GM18505 (cell line): ENCODE measurements at regions not wholly inside any gene's neighbourhood (a gene's known extent, or its start where the extent isn't known, plus 50 kb on each side); places are given as distances from the start of the nearest gene placed in this dataset.
A peak's percentile ranks its signal among the peaks of the same experiment; 100 is the strongest.

Experiments used
- ATAC-seq: cut with Tn5 transposase; IDR thresholded peaks from one replicate; pipeline ENCODE4 v1.9.1; 2021; ENCODE audit not compliant: unreplicated experiment
- POLR2A ChIP-seq: IDR thresholded peaks from 4 replicates; pipeline ENCODE4 v1.6.1; 2011; ENCODE audit warnings: borderline replicate concordance; ENCODE audit not compliant: insufficient read depth, insufficient read length; ENCODE audit errors: extremely low read depth

GRCh38 chr3:159805411-159805772, 183.2 kb upstream of the IL12A start:
- ATAC-seq: peak; percentile 11
- TF ChIP-seq POLR2A: no peak

GRCh38 chr3:159806412-159806811, 182.2 kb upstream of the IL12A start:
- no peak for TF ChIP-seq POLR2A
- ATAC-seq: no peak

- no peak for TF ChIP-seq POLR2A
- ATAC-seq: no peak
Observed at GRCh38 chr3:159807137-159808040, 181.2 kb upstream of the IL12A start.

- no peak for TF ChIP-seq POLR2A
- no peak for ATAC-seq
Observed at GRCh38 chr3:159813822-159814531, 174.7 kb upstream of the IL12A start.

GRCh38 chr3:159816512-159816911, 172.1 kb upstream of the IL12A start:
- no peak for TF ChIP-seq POLR2A
- no peak for ATAC-seq

GRCh38 chr3:159817126-159817525, 171.5 kb upstream of the IL12A start:
- no peak for ATAC-seq
- no peak for TF ChIP-seq POLR2A

- no peak for ATAC-seq
- TF ChIP-seq POLR2A: no peak
Observed at GRCh38 chr3:159817571-159817970, 171.1 kb upstream of the IL12A start.

GRCh38 chr3:159818399-159818798, 170.2 kb upstream of the IL12A start:
- ATAC-seq: no peak
- no peak for TF ChIP-seq POLR2A

GRCh38 chr3:159818997-159819500, 169.6 kb upstream of the IL12A start:
- ATAC-seq: no peak
- no peak for TF ChIP-seq POLR2A

GRCh38 chr3:159819676-159820075, 169.0 kb upstream of the IL12A start:
- no peak for TF ChIP-seq POLR2A
- ATAC-seq: no peak

- ATAC-seq: no peak
- TF ChIP-seq POLR2A: no peak
Observed at GRCh38 chr3:159821110-159821509, 167.5 kb upstream of the IL12A start.

- no peak for TF ChIP-seq POLR2A
- ATAC-seq: no peak
Observed at GRCh38 chr3:159821736-159822135, 166.9 kb upstream of the IL12A start.

GRCh38 chr3:159823780-159824179, 164.9 kb upstream of the IL12A start:
- ATAC-seq: no peak
- no peak for TF ChIP-seq POLR2A

- no peak for ATAC-seq
- no peak for TF ChIP-seq POLR2A
Observed at GRCh38 chr3:159824333-159824732, 164.3 kb upstream of the IL12A start.

GRCh38 chr3:159825216-159825854, 163.3 kb upstream of the IL12A start:
- TF ChIP-seq POLR2A: no peak
- ATAC-seq: no peak
